Vagina (tissue), 2 donors: ENCODE measurements at regions not wholly inside any gene's neighbourhood (a gene's known extent, or its start where the extent isn't known, plus 50 kb on each side); places are given as distances from the start of the nearest gene placed in this dataset.

Experiments
- POLR2A ChIP-seq, 2 donors: fragments of 450-650 bp; IDR thresholded peaks; one replicate each; pipeline ENCODE4 v1.6.1; 2017; ENCODE audit warnings: antibody characterized with exemption in 2 of 2, mild to moderate bottlenecking in 2 of 2, moderate library complexity in 2 of 2
- POLR2AphosphoS5 ChIP-seq, 2 donors: sonication (generic); formaldehyde crosslinking; IDR thresholded peaks; one replicate each; pipeline ENCODE4 v1.9.0; 2017; ENCODE audit warnings: antibody characterized with exemption in 2 of 2, mild to moderate bottlenecking in 2 of 2, low read depth in 1 of 2; ENCODE audit not compliant: insufficient read depth in 1 of 2
- TF ChIP-seq, protein P1 (sequence below), 3 experiments: fragments of 450-650 bp in 2 of 3; fragments of 200-600 bp in 1 of 3; sonication (generic) in 1 of 3; IDR thresholded peaks; one replicate each; pipeline ENCODE4 v1.5.1; 2017 to 2019; ENCODE audit warnings: antibody characterized with exemption in 3 of 3, mild to moderate bottlenecking in 2 of 3, moderate library complexity in 2 of 3

DNA sequence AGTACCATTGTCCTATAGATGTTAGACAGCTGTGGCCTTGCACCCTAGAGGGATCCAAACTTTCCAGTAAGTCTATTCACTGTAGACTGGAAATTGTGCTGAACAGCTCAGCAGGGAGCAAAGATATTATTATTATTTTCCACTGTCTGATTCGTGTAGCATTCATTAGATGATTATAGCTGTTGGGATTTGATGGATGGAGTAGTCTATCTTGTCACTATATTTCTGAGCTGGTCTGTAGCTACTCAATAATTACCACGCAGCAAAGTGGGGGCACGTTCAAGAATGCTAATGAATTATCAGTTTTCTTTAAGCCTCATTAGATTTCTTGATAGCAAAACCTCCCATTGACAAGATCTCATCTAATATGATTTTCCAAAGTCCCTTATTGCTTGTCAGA lies 113.2 kb downstream of the RTP4 start:
- TF ChIP-seq, protein P1, sequence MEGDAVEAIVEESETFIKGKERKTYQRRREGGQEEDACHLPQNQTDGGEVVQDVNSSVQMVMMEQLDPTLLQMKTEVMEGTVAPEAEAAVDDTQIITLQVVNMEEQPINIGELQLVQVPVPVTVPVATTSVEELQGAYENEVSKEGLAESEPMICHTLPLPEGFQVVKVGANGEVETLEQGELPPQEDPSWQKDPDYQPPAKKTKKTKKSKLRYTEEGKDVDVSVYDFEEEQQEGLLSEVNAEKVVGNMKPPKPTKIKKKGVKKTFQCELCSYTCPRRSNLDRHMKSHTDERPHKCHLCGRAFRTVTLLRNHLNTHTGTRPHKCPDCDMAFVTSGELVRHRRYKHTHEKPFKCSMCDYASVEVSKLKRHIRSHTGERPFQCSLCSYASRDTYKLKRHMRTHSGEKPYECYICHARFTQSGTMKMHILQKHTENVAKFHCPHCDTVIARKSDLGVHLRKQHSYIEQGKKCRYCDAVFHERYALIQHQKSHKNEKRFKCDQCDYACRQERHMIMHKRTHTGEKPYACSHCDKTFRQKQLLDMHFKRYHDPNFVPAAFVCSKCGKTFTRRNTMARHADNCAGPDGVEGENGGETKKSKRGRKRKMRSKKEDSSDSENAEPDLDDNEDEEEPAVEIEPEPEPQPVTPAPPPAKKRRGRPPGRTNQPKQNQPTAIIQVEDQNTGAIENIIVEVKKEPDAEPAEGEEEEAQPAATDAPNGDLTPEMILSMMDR (IDR thresholded peaks at IDR 0.05): no peak
- TF ChIP-seq POLR2A (IDR thresholded peaks at IDR 0.05) (no peak), POLR2AphosphoS5 (IDR thresholded peaks at IDR 0.05; ENCODE audit: insufficient read depth in 1 of 2, low read depth in 1 of 2) (no peak)
